ENCODE measurements at regions not wholly inside any gene's neighbourhood (a gene's known extent, or its start where the extent isn't known, plus 50 kb on each side); places are given as distances from the start of the nearest gene placed in this dataset.

DNA sequence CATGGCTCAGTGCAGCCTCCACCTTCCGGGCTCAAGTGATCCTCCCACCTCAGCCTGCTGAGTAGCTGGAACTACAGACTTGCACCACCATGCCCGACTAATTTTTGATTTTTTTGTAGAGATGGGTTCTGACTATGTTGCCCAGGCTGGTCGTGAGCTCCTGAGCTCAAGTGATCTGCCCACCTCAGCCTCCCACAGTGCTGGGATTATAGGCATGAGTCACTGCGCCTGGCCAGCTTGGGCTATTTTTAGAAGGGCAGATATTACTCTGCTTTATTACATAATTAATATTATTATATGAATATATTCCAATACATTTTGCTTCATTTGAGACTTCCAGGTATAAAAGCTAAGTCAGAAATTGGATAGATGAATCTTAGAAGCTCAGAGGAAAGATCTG is 143.7 kb upstream of the ANK2 start:
- intact Hi-C loops (cut with micrococcal nuclease) (no loop called here), in situ Hi-C loops (cut with MboI; ENCODE audit: low sequenced_read_pairs) (no loop called here), dilution Hi-C loops (cut with HindIII; ENCODE audit: low sequenced_read_pairs, unreplicated experiment) (no loop called here)
- no peak overlapping the region for H3K9ac ChIP-seq (ENCODE audit: low read depth, low read length)
- H4K5ac ChIP-seq (ENCODE audit: low read depth, low read length): no peak overlapping the region
- H3K4me2 ChIP-seq (ENCODE audit: low read depth, low read length): no peak overlapping the region
- no peak overlapping the region for H2AK9ac ChIP-seq (replicated peaks; ENCODE audit: low read depth, low read length, poor library complexity)
- no peaks in the 10 kb centered on the region for H3K9me1 ChIP-seq (ENCODE audit: insufficient read depth, low read length)
- H2BK20ac ChIP-seq (ENCODE audit: low read depth, low read length): no peak overlapping the region
- no peak overlapping the region for H3K27ac ChIP-seq (ENCODE audit: insufficient read depth, low read length)
- POLR2A ChIA-PET (ENCODE audit: unreplicated experiment): no interaction called here
- DNase-seq: no peak
- no peaks in the 10 kb centered on the region for H4K20me1 ChIP-seq (ENCODE audit: insufficient read depth, low read length)
- H3K4ac ChIP-seq (ENCODE audit: low read depth, low read length): no peak overlapping the region
- BruUV-seq (replicated peaks): no TSS peak
- H2AFZ ChIP-seq (replicated peaks; ENCODE audit: low read length, poor library complexity): no peak overlapping the region
- CTCF ChIA-PET: no interaction called here
- no peak overlapping the region for H4K8ac ChIP-seq (ENCODE audit: low read depth in 2 of 2, low read length in 2 of 2)
- no CpG with 5 or more reads among the region's 4 CpGs for WGBS, 2 experiments (ENCODE audit: extremely low coverage in 2 of 2, insufficient read length in 1 of 2)
- H3K56ac ChIP-seq (ENCODE audit: extremely low read depth, insufficient read depth, low read length): no peak overlapping the region
- H3K18ac ChIP-seq (ENCODE audit: low read depth, low read length): no peak overlapping the region
- H3K14ac ChIP-seq (replicated peaks; ENCODE audit: low read depth, low read length): no peak overlapping the region
- no peak overlapping the region for H2BK120ac ChIP-seq (ENCODE audit: low read depth, low read length)
- no peak overlapping the region for H2AK5ac ChIP-seq (ENCODE audit: low read depth, low read length)
- no peaks in the 10 kb centered on the region for H3K9me3 ChIP-seq (ENCODE audit: control insufficient read depth, insufficient read depth, low read length)
- H2BK15ac ChIP-seq (ENCODE audit: low read depth, low read length): no peak overlapping the region
- H3K23ac ChIP-seq (ENCODE audit: low read depth, low read length): no peak overlapping the region
- H2BK5ac ChIP-seq (ENCODE audit: low read depth, low read length, poor library complexity, severe bottlenecking): no peak overlapping the region
- no peak for ATAC-seq (ENCODE audit: low read depth)
- no peak overlapping the region for H4K91ac ChIP-seq (ENCODE audit: insufficient read depth, low read depth, low read length)
- H3K4me3 ChIP-seq (ENCODE audit: insufficient read depth, low read depth, low read length): no peak overlapping the region
- no peaks in the 10 kb centered on the region for H3K79me1 ChIP-seq (ENCODE audit: low read depth in 1 of 2, low read length in 2 of 2)
- TF ChIP-seq BHLHE40 (IDR thresholded peaks at IDR 0.05; ENCODE audit: low read depth, low read length): no peak
- TF ChIP-seq RAD21 (IDR thresholded peaks at IDR 0.05; ENCODE audit: low read length): no peak
- H3K36me3 ChIP-seq (ENCODE audit: control insufficient read depth, insufficient read depth, low read length): no peaks in the 10 kb centered on the region
- H3K27me3 ChIP-seq (ENCODE audit: control insufficient read depth, insufficient read depth, low read length): no peaks in the 10 kb centered on the region
- no peaks in the 10 kb centered on the region for H3K4me1 ChIP-seq (ENCODE audit: control insufficient read depth, insufficient read depth, low read length)

Data from IMR-90 (cell line).